NB4 (cell line): ENCODE measurements at regions not wholly inside any gene's neighbourhood (a gene's known extent, or its start where the extent isn't known, plus 50 kb on each side); places are given as distances from the start of the nearest gene placed in this dataset.

ENCODE experiments used
- CTCF ChIP-seq: IDR thresholded peaks from one replicate; pipeline ENCODE4 v1.5.1; 2012; ENCODE audit warnings: low read depth, low read length
- MAX ChIP-seq: IDR thresholded peaks from 2 replicates; pipeline ENCODE4 v1.6.1; 2011; ENCODE audit warnings: low read depth, low read length
- POLR2A ChIP-seq: IDR thresholded peaks from 2 replicates; pipeline ENCODE4 v1.6.1; 2011; ENCODE audit warnings: mild to moderate bottlenecking; ENCODE audit not compliant: insufficient read length; ENCODE audit errors: extremely low read depth

- TF ChIP-seq CTCF: no peak
- no peak for TF ChIP-seq POLR2A
- TF ChIP-seq MAX: no peak
Observed at GRCh38 chr4:186855111-186855510, 131.5 kb upstream of the FAT1 start.
